ENCODE measurements at regions not wholly inside any gene's neighbourhood (a gene's known extent, or its start where the extent isn't known, plus 50 kb on each side); places are given as distances from the start of the nearest gene placed in this dataset.

DNA sequence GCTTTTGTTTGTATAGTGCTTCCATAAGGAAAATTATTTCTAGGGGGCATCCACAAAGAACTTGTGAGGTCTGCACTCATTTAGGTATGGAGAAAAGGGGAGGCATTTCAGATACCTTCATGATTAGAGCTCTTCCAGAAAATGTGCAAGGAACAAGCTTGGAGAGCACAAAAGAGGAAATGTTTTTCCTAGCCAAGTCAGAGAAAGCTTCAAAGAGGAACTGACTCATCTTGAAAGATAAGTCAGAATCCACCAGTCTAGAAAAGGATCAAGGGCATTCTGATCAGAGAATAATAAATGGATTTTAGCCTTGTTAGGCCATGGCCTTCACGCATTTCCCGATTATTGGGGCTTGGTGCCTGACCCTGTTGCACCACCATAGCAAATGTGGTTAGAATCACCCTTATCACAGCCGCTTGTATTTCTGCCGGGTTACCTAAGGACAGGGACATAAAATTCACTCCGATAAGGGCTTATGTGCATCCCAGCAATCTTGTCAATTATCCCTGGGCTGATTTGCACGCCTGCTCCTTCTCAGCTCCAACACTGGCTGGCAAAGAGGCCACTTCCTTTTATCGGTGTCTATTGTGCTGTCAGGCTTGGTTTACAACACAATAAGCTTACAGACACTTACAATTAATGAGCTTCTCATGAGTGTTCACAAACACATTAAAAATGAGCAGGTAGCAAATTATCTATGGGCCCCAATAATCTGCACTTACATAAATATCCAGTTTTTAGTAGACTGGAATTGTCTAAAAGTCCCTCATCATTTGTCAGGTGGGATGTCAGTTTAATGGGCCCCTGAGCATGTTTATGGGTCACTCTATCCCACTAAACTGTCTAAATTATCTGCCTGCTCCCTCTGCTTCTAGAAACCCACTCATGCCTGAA lies 613.5 kb downstream of the SOX6 start:
- no peak for DNase-seq

DNA sequence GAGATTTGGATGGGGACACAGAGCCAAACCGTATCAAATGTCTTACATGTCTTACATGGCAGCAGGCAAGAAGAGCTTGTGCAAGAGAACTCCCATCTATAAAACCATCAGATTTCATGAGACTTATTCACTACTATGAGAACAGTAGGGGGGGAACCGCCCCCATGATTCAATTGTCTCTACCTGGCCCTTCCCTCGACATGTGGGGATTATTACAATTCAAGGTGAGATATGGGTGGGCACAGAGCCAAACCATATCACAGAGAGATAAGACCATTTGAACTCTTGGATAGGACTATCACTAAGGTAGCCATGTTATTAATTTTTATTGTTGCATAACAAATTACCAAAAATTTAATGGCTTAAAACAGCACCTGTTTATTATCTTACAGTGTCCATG lies 611.7 kb downstream of the SOX6 start:
- no peak for DNase-seq

DNA sequence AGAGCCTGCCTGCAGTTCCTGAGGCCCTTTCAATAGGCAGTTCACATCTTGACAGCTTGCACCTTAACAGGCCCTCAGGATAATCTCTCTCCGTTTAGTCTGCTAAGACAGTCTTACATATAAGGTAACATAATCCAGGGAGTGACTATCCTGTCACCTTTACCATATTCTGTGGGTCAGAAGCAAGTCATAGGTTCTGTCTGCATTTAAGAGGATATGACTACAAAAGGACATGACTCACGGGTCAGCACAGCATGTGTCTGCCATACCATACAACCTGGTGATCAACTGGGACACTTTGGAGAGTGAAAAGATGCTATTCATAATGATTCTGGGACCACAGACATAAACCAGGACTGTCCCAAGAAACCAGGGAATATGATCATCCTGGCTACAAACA lies 611.1 kb downstream of the SOX6 start:
- DNase-seq = no peak

DNA sequence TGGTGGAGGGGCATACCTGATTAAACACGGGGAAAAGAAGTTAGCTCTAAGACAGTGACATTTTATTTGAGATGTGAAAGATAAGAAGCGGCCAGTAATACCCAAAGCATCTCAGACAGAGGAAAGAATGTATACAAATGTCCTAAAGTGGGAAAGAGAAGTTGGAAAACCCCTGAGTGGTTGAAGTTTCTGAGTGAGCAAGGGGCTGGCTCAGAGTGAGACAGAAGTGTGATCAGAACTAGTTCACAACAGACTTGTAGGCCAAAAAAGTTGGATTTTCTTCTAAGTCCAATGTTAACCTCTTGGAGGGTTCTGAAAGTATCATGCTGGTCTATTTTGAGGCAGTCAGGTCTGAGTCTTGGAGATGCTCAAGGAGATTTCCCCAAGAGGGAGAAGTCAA lies 608.7 kb downstream of the SOX6 start:
- no peak for DNase-seq

DNA sequence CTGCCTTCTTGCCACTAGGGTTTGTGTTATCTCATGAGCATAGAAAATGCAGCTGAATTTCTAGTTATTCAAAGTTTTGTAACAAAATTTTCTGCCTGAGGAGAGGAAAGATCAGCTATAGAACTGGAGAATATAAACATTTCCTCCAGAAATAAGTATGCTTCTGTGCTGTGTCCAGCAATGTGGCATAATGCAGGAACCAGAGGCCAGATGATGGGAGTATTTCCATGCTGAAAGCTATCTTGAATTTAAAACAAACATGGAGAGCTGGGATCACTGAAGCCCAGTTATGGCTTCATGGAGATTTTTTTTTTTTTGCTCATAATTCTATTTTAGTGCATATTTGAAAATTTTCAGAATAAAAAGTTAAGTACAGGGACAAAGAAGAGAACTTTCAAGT lies 608.2 kb downstream of the SOX6 start:
- no peak for DNase-seq

DNA sequence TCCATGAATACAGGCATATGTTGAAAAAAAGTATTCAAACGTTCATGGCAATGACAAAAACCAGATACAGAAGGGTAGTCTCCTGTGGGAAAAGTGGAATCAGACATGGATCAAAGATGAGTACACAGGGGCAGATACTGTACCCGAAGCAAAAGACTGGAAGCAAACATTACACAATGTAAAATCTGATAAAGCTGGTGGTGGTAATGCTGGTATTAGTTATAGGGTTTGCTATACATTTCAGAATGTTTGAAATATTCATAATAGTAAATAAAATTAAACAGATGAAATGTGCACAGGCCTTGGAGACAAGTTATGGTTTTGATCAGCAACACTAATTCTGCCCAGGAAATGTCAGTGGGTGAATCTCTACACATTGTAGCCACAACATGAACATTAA lies 607.6 kb downstream of the SOX6 start:
- no peak for DNase-seq

DNA sequence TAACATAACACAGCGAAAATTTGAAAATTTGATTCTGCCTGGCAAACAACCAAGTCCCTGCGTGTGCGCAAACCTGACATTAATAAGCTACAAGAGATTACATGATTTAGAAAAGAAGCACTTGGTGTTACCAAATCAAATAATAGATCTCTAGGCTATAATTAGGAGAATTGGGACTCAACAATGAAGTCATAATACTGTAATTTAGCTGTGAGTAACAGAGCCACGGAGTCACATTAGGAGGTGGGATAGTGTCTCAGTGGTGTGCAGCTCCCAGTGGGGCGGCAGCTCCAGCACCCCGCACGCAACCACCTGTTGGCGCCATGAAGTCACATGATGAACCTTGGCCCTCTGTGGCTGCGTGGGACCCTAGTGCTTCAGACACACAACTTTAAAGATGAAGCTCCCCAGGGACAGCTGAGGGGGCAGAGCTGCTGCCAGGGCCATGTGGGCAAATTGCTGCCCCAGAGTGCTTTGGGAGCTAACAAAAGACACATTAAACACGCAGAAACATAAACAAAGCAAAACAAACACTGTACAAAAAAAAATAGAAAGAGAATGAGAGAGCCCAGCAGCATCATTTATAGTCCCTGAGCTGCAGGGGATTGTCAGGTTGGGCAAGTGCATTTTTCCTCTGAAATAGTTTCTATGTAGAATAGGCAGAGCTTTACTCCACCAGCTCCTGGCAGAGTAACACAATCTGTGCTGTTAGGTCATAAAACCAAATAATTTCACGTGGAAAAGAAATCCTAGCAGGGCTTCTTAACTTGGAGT lies 605.6 kb downstream of the SOX6 start:
- DNase-seq = no peak

DNA sequence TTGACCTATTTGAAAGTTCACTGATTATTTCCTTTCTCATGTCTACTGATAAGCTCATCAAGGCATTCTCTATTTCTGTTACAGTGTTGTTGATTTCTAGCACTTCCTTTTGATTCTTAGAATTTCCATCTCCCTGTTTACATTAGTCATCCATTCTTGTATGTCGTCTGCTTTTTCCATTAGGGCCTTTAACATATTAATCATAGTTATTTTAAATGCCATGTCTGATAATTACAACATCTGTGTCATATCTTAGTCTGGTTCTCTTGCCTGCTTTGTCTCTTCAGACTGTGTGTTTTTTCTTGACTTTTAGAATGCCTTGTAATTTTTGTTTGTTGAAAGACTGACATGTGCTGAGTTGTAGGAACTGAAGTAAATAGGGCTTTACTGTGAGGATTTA lies 602.1 kb downstream of the SOX6 start:
- no peak for DNase-seq

DNA sequence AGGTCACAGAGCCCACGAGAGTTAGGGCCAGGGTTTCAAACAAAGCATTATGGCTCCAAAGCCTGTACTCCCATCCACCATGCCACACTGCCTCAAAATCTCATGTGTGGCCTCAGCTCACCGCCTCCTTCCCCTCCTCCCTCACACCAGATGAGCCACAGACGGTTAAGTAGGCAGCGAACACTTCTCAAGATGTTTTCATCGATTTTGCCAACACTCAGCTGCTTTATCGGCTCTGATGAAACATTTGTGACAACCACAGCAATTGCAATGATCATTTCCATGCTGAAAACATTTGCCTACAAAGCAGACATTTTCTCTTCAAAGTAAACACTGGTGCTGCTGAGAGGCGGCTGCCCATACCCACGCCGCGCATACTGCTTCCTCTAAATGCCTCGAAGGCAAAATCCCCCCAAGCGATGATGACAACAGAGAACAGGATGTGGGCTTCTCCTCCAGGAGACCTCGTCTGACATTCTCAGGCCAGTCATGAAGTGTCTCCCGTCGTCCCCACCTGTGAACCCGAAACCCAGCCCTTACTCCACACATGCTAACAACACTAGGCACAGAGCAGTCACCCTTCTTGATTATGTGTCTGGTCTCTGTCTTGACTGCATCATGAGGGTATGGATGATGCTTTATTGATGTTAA lies 599.2 kb downstream of the SOX6 start:
- DNase-seq = no peak

DNA sequence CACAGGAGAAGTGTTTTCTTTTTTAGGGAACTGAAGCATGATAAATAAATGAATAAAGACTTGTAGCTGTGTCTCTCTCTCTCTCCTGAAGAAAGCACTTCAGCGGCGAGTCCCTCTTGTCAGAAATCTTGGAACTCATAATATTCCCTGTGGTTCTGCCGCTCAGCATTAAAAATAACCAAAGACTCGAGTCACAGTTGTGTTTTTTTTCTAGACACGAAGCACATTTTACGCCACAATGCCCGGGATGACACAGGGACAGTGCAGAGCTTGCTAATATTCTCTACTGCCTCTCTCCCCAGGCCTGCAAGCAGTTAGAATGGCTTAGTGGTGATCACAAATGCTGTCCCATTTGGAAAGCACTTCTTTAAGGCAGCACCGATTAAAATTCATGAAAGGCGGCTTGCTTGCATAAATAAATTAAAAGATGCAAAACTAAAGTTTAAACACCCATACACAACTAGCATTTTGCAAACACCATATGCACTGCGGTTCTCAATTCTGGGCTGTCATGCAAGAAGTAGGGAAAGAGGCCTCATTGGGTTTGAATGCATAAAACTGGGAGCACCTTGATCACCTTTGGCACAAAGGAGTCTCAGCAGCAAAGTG lies 597.4 kb downstream of the SOX6 start:
- DNase-seq = no peak

DNA sequence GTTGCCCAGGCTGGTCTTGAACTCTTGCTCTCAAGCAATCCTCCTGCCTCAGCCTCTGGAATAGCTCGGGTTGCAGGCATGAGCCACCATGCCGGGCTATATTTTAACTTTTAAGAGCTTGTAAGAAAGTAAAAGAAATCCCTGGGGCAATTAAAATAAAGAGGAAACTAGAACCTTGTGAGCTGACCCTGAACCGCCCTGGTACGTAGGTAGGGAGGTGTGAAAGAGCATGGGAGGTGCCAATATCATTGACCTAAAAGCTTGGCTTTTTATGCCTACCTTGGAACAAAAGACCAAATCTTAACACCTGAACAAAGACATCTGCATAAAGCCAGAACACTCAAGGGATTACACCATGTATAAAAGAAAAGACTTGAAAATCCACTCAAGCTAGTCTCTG lies 595.1 kb downstream of the SOX6 start:
- no peak for DNase-seq

DNA sequence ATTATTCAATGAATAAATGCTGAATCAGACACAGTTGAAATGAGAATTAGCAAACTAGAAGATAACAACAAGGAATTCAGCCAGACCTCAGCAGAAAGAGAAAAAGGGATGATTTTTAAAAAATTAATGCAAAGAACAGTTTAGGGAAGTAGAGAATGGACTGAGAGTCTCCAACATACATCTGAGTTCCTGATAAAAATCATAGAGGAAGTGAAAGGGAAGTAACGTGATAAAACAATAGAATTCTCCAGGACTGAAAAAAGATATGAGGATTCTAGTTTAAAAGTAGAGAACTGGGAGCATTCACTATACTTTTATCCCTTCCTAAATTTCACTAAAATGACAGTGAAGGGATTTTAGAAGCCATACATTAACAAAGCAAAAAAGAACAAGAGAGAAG lies 592.0 kb downstream of the SOX6 start:
- DNase-seq = no peak

DNA sequence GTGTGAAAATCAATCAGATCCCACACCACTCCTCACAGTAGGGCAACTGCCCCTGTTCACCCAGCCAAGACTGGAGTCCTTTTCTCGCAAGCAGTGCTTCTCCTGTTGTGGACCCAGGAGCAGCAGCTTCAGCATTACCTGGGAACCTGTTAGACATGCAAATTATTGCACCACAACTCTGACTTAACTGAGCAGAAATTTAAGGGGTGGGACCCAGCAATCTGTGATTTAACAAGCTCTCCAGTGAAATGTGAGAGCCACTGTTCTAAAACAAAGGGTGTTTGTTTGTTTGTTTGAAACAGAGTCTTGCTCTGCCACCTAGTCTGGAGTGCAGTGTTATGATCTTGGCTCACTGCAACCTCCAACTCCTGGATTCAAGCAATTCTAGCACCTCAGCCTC lies 591.4 kb downstream of the SOX6 start:
- no peak for DNase-seq

DNA sequence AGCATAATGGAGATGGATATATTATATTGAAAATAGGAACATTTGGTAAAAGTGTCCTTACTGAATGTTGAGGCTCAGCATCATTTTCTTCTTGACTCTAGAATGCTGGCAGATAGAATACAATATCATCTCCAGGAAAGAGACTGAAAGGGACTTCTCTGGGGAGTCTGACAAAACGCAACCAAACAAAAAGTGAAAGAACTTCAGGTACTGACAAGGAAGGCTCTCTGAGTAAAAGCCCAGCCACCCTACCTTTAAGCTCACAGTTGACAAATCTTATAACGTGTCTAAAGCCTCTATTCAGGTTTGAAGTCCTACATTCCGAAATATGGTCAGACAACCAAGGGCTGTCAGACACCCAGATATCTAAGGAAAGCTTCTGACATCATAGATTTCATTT lies 590.8 kb downstream of the SOX6 start:
- DNase-seq = no peak

DNA sequence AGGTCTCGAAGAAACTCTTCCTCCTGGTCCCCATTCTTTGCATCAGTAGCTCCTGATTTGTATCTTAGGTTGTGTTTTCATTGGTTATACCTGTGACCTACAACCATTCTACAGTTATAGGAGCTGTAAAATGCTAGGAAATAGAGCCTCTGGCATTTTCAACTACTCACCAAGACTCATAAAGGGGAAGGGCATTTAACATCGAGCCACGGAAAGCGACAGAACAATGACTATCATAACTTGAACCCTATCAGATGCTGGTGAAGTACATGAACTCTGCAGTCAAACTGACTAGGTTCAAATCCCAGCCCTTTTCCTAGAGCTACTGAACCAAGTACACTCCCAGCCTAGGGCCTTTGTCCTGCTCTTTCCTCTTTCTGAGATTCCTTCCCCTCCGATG lies 588.0 kb downstream of the SOX6 start:
- DNase-seq = no peak

DNA sequence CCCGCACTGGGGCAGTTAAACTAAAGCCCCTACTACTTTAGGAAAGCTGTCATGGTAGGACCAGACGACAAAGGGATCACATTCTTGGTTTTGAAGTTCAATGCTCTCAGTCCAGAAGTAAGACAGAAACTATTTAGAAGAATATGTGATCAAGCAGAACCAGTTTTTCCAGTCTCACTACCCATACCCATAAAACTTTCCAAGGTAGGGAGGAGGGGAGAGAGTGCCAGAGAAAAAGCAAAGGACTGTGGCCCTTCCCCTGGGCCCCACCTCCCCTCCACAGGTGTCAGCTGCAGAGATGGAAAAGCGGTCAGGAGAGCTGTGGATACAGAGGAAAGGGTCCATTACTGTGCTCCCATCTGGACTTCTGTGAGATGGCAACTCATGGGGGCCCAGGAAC lies 587.1 kb downstream of the SOX6 start:
- no peak for DNase-seq

DNA sequence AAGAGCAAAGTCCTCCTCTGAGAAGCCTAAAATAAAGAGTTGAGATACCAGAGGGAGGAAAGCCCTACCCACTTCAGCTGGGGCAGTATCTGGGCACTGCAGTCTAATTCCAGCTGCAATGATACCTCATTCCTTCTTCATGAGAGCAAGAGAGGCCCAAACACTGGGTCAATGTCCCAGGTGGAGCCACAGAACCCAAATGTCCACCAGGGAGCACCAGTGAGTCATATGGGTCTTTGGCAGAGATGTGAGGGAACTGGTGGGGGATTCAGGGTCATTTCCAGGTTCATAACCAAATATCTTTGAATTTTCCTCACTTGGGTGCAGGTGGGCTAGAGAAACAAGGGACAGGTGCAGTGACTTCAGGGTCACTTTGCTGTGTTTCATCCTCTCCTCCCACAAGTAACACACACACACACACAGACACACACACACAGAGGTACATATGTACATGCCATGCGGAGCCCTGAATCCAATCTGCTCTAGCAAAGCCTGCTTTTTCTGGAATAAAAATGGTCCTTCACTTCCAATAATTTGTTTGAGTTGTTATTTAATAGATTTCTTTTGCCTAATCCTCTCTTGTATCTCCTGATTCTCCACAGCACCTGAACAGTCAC lies 585.4 kb downstream of the SOX6 start:
- peak; percentile 48 for DNase-seq

DNA sequence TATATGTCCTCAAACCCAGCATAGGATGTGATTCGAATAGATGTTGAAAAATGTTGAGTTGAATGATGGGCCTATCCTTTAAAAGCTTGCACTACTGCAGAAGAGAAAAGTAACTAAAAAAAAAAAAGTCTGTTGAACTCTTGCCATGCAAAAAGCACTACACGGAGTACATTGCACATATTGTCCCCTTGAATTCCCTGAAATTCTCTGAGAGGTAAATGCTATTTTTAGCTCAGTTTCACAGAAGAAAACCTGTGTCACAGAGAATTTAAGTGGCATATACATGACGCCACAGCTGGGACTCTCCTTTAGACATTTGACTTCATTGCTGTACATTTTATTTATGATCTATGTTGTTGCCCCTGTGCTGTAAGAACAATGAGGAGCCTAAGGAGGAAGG lies 583.8 kb downstream of the SOX6 start:
- DNase-seq = no peak

DNA sequence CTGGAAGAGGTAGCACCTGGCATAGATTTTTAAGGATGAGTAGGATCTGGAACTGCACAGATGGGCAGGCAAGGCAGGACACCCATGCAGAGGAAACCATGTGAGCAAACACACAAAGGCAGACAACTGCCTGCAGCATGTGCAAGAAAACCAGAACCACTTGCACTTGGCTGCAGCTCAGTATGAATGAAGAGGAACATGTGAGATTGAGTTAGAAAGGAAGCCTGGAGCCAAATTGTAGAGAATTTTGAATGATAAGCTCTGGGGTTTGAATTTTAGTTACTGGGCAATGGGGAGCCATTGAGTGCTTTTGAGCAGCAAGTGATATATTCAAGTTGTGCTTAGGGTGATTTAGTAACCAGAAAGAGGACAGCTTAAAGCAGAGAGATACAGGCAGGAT lies 583.4 kb downstream of the SOX6 start:
- DNase-seq = no peak

DNA sequence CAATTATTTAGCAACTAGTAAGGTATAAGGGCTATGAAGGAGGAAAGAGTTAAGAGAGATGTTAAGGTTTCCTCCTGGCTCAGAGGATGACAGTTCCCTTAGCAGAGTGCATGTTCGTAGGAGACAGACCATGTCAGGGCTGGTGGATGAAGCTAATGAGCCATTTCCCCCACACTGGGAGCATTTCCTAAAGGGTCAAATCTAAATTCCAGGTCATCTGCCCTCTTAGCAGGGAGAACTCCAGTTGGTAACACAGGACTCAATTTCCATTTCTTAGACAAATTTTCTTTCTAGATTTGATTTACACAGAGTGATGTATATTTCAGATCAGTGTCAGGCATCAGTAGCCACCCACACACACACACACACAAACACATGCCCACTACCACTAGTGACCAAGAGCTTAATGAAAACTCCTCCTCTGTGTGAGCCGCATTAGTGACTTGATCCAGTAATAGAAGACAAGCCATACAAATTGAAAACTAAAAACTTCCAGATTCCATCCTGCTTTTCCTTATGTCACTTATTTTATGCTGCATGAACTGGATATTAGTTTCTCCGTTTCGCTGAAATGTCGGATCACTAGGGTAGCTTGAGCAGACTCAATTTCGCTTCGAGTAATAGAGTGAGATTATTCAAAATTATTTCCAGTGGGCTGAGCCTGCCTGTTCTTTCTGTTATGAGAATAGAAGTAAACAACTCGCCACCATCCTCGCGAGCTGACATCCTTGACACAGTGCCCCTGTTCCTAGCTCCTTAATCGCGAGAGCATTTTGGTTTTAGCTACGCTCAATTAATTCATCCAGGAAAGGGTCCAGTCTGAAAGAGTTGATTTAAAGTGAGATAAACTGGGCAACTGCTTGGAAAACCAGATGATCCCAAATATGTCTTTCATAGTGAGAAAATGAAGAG lies 582.6 kb downstream of the SOX6 start:
- DNase-seq = no peak

DNA sequence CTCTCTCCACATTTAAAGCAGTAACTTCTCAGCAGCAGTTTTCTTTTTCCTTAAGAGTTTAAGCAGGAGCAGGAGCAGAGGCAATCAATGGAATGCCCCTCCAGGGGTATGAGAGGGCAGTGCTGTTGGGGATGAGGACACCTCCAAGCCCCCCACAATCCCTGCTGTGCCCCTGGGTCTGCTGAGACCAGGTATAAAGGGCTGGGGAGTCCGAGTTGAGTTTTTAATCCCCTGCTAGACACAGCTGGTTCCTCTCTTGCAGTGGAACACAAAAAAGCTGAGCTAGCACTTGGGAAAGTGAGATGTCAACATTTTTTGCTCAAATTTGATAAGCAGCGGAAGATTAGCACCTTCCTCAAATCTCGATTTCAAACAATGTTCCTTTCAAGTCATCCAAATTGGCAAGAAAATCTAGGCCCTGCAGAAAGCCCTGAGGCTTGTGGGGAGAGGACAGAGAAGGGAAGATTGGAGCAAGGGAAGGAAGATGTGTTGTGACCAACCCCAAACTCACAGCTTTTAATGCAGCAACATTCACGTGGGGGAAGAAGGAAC lies 581.9 kb downstream of the SOX6 start:
- DNase-seq = no peak

Measured in fibroblast of skin of back (primary cell).